GM19372 (cell line): ENCODE measurements at regions not wholly inside any gene's neighbourhood (a gene's known extent, or its start where the extent isn't known, plus 50 kb on each side); places are given as distances from the start of the nearest gene placed in this dataset.

Experiments used
- ATAC-seq: cut with Tn5 transposase; IDR thresholded peaks from one replicate; pipeline ENCODE4 v1.9.1; 2021; ENCODE audit warnings: mild to moderate bottlenecking, low read depth, moderate library complexity; ENCODE audit not compliant: unreplicated experiment

- ATAC-seq = no peak
These were observed 169.5 kb upstream of the STARD13 start for GRCh38 chr13:33454844-33455705.

DNA sequence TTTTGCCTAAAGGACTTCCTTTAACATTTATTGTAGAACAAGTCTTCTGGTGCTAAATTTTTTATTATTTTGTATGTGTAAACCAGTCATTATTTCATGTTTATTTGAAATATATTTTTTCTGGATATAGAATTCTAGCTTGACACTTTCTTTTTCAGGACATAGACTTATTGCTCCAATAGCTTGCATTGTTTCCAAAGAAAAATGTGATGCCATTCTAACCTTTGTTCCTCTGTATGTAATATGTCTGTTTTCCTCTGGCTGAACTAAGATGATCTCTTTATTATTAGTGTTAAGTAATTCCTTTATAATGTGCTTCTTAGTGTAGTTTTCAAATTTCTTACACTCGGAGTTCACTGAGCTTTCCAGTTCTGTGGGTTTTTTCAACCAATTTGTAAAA lies 174.1 kb upstream of the STARD13 start:
- no peak for ATAC-seq

DNA sequence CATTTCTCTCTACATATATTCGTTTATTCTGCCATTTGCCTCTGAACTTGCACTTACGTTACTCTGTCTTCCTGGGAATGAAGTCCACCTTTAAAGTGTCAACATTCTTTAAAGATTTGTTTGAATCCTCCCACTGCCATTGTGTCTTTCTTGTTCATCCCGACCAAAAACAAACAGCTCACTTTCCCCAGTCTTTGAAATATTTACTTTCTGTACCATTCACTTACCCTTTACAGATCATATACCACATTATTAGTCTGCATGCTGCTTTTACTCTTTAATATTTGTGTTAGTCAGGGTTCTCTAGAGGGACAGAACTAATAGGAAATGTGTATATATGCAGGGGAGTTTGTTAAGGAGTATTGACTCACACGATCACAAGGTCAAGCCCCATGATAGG lies 176.6 kb upstream of the STARD13 start:
- no peak for ATAC-seq

DNA sequence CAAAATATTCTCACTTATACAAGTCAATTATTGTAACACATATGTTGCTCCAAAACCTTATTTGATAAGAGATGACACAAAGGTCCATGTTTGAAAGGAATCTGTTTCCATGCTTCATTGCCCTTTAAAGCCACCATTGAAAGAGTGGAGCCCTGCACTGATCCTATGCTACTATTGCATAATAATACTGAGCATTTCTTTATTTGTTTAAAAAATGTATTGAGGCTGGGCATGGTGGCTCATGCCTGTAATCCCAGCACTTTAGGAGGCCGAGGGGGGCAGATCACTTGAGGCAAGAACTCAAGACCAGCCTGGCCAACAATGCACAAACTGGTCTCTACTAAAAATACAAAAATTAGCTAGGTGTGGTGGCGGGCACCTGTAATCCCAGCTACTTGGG lies 178.8 kb upstream of the STARD13 start:
- no peak for ATAC-seq

GRCh38 chr13:33466262-33466661 lies 180.7 kb upstream of the STARD13 start:
- no peak for ATAC-seq

GRCh38 chr13:33467556-33467955 lies 182.0 kb upstream of the STARD13 start:
- ATAC-seq = no peak

DNA sequence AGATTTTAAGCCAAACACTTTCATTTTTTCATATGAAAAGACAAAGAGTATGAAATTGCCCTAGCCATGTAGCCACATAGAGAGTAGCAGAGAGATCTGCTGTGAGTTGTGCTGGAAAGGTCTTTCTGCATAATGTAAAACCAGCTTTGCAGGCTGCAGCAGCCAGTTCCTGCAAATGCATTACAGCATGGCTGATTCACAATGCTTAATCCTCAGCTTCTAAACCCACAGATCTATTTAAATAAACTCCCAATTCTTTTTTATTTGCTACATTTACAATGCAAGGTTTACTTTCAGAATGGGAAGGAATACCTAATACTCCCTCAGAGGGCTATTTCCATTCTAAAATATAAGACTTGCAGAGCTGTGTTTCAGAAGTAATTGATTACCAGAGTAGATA lies 185.6 kb upstream of the STARD13 start:
- ATAC-seq = no peak

GRCh38 chr13:33472446-33472845 lies 186.9 kb upstream of the STARD13 start:
- no peak for ATAC-seq

- ATAC-seq = no peak
These were observed 193.6 kb upstream of the STARD13 start for GRCh38 chr13:33479105-33479504.

DNA sequence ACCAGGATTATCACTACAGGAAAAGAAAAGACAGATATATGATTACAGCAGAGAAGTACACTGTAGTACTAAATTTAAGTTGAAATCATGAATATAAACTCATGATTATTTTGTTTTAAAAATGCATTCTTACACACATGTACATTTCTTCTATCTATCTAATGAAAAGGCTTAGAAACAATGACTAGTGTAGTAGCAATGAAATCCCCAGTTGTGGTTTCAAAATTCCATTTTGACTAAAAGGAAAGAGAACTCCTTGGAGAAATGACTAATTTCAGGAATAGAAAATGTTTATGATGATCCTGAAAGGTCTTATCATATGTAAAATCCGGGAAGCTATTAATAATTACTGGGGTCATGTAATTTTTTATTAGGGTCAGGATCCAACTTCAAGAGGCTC lies 195.0 kb upstream of the STARD13 start:
- ATAC-seq = no peak

GRCh38 chr13:33483471-33483870 lies 197.9 kb upstream of the STARD13 start:
- no peak for ATAC-seq

GRCh38 chr13:33485247-33485646 lies 199.7 kb upstream of the STARD13 start:
- ATAC-seq = no peak

GRCh38 chr13:33487575-33488243 lies 202.2 kb upstream of the STARD13 start:
- ATAC-seq = no peak

DNA sequence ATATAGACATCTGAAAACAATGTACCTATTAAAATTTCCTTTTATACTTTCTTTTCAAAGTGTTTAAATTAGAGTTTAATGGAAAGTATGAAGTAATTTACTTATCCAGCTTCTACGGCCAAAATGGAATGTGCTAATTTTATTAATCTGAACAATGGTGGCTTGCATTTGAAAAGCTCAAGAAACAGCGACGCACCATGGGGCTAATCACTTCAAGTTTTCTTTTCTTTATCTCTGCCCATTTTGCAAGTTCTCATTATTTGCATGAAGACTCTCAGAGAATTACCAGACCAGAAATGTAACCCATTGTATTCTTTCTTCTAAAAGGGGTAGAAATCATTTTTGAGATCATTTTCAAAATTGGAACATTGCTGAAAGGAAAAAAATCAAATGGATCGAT lies 204.0 kb upstream of the STARD13 start:
- ATAC-seq = no peak

- ATAC-seq = no peak
These were observed 205.1 kb upstream of the STARD13 start for GRCh38 chr13:33490461-33491327.

- ATAC-seq = no peak
These were observed 208.3 kb upstream of the STARD13 start for GRCh38 chr13:33493672-33494365.

- ATAC-seq = no peak
These were observed 209.1 kb upstream of the STARD13 start for GRCh38 chr13:33494596-33495204.

- ATAC-seq = no peak
These were observed 210.8 kb upstream of the STARD13 start for GRCh38 chr13:33496336-33496735.

DNA sequence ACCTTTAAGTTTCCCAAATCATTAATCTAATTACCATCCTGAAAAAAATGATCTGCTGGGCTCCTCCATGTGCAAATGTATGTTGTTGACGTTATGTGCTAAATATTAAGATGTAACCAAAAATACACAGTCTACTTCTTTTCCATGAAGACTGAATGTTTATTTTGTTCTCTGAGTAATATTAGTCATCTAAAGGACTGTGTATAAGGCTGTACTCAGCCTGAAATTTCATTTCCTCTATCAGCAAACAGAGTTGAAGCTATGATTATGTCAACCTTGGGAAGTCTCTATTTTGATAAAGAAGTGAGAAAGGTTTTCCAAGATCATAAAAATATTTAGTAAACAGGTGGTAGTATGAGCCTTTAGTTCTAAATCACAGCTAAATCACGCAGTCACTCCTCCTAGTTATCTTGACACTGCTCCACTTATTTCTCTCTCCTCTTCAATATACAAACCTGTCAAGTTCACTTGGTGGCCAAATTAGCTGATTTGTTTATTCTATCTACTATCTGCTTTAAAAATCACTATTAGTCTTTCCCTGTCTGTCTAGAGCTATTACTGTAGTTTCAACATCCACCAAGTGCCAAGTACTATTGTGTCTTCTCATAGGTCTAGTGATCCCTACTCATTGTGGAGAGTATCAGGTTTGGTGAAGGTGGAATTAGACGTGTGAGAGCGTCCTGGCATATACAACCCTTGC lies 211.7 kb upstream of the STARD13 start:
- ATAC-seq = no peak
